Subcutaneous abdominal adipose tissue (tissue), 5 donors: ENCODE measurements at regions not wholly inside any gene's neighbourhood (a gene's known extent, or its start where the extent isn't known, plus 50 kb on each side); places are given as distances from the start of the nearest gene placed in this dataset.

Experiments used
- H3K27ac ChIP-seq: one replicate; pipeline ENCODE4 v1.7.0; 2013; ENCODE audit warnings: low read depth, mild to moderate bottlenecking, inconsistent platforms, low read length, moderate library complexity
- H3K27me3 ChIP-seq, 5 donors: one replicate each; pipeline ENCODE4 v1.7.0; 2013; ENCODE audit warnings: low read length in 5 of 5, inconsistent platforms in 1 of 5; ENCODE audit not compliant: control insufficient read depth in 5 of 5, insufficient read depth in 4 of 5
- H3K36me3 ChIP-seq, 5 donors: one replicate each; pipeline ENCODE4 v1.7.0; 2013; ENCODE audit warnings: low read length in 5 of 5; ENCODE audit not compliant: control insufficient read depth in 5 of 5, insufficient read depth in 5 of 5
- H3K4me1 ChIP-seq, 5 donors: one replicate each; pipeline ENCODE4 v1.7.0; 2013; ENCODE audit warnings: low read length in 5 of 5, mild to moderate bottlenecking in 3 of 5, moderate library complexity in 1 of 5; ENCODE audit not compliant: control insufficient read depth in 5 of 5, insufficient read depth in 5 of 5
- H3K4me3 ChIP-seq, 5 donors: one replicate each; pipeline ENCODE4 v1.7.0; 2013; ENCODE audit warnings: low read length in 5 of 5, low read depth in 1 of 5
- H3K9ac ChIP-seq, 5 donors: one replicate each; pipeline ENCODE4 v1.7.0; 2013; ENCODE audit warnings: low read length in 5 of 5, mild to moderate bottlenecking in 4 of 5, moderate library complexity in 3 of 5
- H3K9me3 ChIP-seq, 5 donors: one replicate each; pipeline ENCODE4 v1.7.0; 2013; ENCODE audit warnings: low read length in 5 of 5; ENCODE audit not compliant: control insufficient read depth in 5 of 5
- donor health status: healthy.
- donor health status: healthy.
- donor health status: healthy.
- donor health status: healthy.
- donor health status: healthy.

DNA sequence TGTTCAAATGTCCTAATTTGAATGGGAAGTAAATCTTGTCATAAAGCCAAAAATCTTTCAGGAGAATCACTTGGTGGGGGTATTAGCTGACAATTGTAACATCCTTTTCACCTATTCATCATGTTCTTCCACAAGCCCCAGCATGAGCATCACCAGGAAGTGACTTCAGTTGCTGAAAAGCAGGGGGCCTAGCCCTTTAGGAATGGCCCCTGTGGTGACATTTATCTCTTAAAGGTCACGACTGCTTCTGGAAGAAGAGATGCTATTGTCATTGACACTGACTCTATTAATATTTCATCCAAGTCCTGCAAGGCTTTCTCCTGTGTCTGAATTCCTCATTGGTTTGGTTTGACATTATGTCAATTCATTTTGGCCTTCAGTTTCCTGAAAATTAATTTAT, 92.6 kb downstream of the OR5AK2 start:
- Histone ChIP-seq H3K27me3 (no peaks in the 10 kb centered on the region), H3K36me3 (no peaks in the 10 kb centered on the region), H3K4me3 (no peak overlapping the region), H3K9me3 (no peaks in the 10 kb centered on the region), H3K27ac (no peak overlapping the region), H3K9ac (no peak overlapping the region), H3K4me1 (no peaks in the 10 kb centered on the region)

GRCh38 chr11:57082125-57082524, 93.4 kb downstream of the OR5AK2 start:
- H3K4me1 ChIP-seq = no peaks in the 10 kb centered on the region
- no peak overlapping the region for H3K27ac ChIP-seq
- no peaks in the 10 kb centered on the region for H3K36me3 ChIP-seq
- no peak overlapping the region for H3K4me3 ChIP-seq
- H3K27me3 ChIP-seq = no peaks in the 10 kb centered on the region
- H3K9ac ChIP-seq = no peak overlapping the region
- H3K9me3 ChIP-seq = no peaks in the 10 kb centered on the region

- H3K9me3 ChIP-seq = no peaks in the 10 kb centered on the region
- no peak overlapping the region for H3K27ac ChIP-seq
- H3K27me3 ChIP-seq = peaks cover 0 to 5% (median 0%) of the 10 kb centered on the region in 5 donors
- H3K4me1 ChIP-seq = no peaks in the 10 kb centered on the region
- H3K9ac ChIP-seq = no peak overlapping the region
- no peak overlapping the region for H3K4me3 ChIP-seq
- H3K36me3 ChIP-seq = no peaks in the 10 kb centered on the region
These were observed 95.1 kb downstream of the OR5AK2 start for GRCh38 chr11:57083641-57084385.

GRCh38 chr11:57085611-57086010, 96.1 kb upstream of the LRRC55 start:
- Histone ChIP-seq H3K9ac (no peak overlapping the region), H3K4me3 (no peak overlapping the region), H3K27ac (no peak overlapping the region), H3K4me1 (no peaks in the 10 kb centered on the region), H3K36me3 (no peaks in the 10 kb centered on the region), H3K9me3 (no peaks in the 10 kb centered on the region), H3K27me3 (peaks cover 0 to 5% (median 0%) of the 10 kb centered on the region in 5 donors)

GRCh38 chr11:57087991-57088390, 93.8 kb upstream of the LRRC55 start:
- no peak overlapping the region for H3K27ac ChIP-seq
- H3K9ac ChIP-seq = no peak overlapping the region
- H3K4me3 ChIP-seq = no peak overlapping the region
- no peaks in the 10 kb centered on the region for H3K36me3 ChIP-seq
- H3K27me3 ChIP-seq = peaks cover 0 to 5% (median 0%) of the 10 kb centered on the region in 5 donors
- H3K9me3 ChIP-seq = no peaks in the 10 kb centered on the region
- no peaks in the 10 kb centered on the region for H3K4me1 ChIP-seq

GRCh38 chr11:57092028-57092698, 89.6 kb upstream of the LRRC55 start:
- H3K36me3 ChIP-seq = no peaks in the 10 kb centered on the region
- H3K4me1 ChIP-seq = no peaks in the 10 kb centered on the region
- H3K4me3 ChIP-seq = no peak overlapping the region
- H3K27me3 ChIP-seq = peaks cover 0 to 5% (median 0%) of the 10 kb centered on the region in 5 donors
- H3K9me3 ChIP-seq = no peaks in the 10 kb centered on the region
- no peak overlapping the region for H3K27ac ChIP-seq
- H3K9ac ChIP-seq = no peak overlapping the region

- Histone ChIP-seq H3K27ac (no peak overlapping the region), H3K4me3 (no peak overlapping the region), H3K27me3 (no peaks in the 10 kb centered on the region), H3K36me3 (no peaks in the 10 kb centered on the region), H3K9me3 (no peaks in the 10 kb centered on the region), H3K9ac (no peak overlapping the region), H3K4me1 (no peaks in the 10 kb centered on the region)
These were observed 87.4 kb upstream of the LRRC55 start for GRCh38 chr11:57094181-57094935.

- no peak overlapping the region for H3K4me3 ChIP-seq
These were observed 86.3 kb upstream of the LRRC55 start for GRCh38 chr11:57095417-57095816.

DNA sequence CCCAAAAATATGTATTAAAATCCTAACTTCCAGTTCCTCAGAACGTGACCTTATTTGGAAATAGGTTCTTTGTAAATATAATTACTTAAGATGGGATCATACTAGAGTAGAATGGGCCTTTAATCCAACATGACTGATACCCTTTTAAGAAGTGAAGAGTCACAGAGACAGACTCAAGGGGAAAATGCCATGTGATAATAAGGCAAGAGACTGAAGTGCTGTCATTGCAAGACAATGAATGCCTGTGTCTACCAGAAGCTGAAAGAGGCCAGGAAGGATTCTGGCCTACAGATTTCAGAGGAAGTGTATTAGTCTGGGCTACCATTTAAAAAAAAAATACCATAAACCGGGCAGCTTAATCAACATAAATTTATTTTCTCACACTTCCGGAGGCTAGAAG, 85.9 kb upstream of the LRRC55 start:
- Histone ChIP-seq H3K27me3 (no peaks in the 10 kb centered on the region), H3K9ac (no peak overlapping the region), H3K9me3 (no peaks in the 10 kb centered on the region), H3K4me1 (no peaks in the 10 kb centered on the region), H3K27ac (no peak overlapping the region), H3K36me3 (no peaks in the 10 kb centered on the region), H3K4me3 (no peak overlapping the region)

More at GRCh38 chr11:57095417-57095816, 86.3 kb upstream of the LRRC55 start:
- Histone ChIP-seq H3K36me3 (no peaks in the 10 kb centered on the region), H3K4me1 (no peaks in the 10 kb centered on the region), H3K9me3 (no peaks in the 10 kb centered on the region), H3K27me3 (no peaks in the 10 kb centered on the region), H3K9ac (no peak overlapping the region), H3K27ac (no peak overlapping the region)

DNA sequence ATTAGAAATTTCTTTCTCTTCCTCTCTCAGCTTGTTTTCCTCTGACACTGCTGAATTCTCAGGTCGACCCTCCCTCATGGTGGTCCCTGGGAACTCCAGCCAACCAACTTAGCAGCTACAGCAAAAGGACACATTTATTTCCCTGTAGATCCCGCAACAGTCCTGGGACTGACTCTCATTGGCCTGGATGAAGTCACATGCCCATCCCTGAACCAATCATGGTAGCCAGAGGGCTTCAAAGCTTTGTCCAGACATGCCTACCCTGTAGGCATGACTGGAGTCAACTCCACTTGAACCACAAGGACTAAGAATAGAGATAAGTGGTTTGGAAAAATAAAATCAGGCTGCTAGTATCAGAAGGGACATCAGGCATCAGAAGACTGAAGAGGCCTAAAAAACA, 84.6 kb upstream of the LRRC55 start:
- Histone ChIP-seq H3K4me3 (no peak overlapping the region), H3K27me3 (no peaks in the 10 kb centered on the region), H3K9ac (no peak overlapping the region), H3K9me3 (no peaks in the 10 kb centered on the region), H3K4me1 (no peaks in the 10 kb centered on the region), H3K27ac (no peak overlapping the region), H3K36me3 (no peaks in the 10 kb centered on the region)
